ENCODE measurements at regions not wholly inside any gene's neighbourhood (a gene's known extent, or its start where the extent isn't known, plus 50 kb on each side); places are given as distances from the start of the nearest gene placed in this dataset.

GRCh38 chr18:2485983-2486382, 85.3 kb downstream of the METTL4 start:
- H3K9me3 ChIP-seq (ENCODE audit: control extremely low read depth in 1 of 5, control insufficient read depth in 4 of 5, insufficient read depth in 2 of 5, low read depth in 1 of 5, low read length in 4 of 5) = no peaks in the 10 kb centered on the region
- H3K4me3 ChIP-seq (ENCODE audit: control insufficient read depth in 1 of 7, extremely low read depth in 1 of 7, insufficient read depth in 4 of 7, low read depth in 2 of 7, low read length in 6 of 7) = no peak overlapping the region
- H3K27me3 ChIP-seq (replicated peaks in 2 of 5; ENCODE audit: control insufficient read depth in 4 of 5, insufficient read depth in 5 of 5, low read length in 4 of 5) = peaks cover 0 to 2% (median 2%) of the 10 kb centered on the region in 5 experiments
- H3K4me1 ChIP-seq (ENCODE audit: control extremely low read depth in 1 of 4, control insufficient read depth in 4 of 4, insufficient read depth in 4 of 4, low read length in 3 of 4) = no peaks in the 10 kb centered on the region
- ChIA-PET CTCF (no interaction called here), POLR2A (no interaction called here)
- no peaks in the 10 kb centered on the region for H3K36me3 ChIP-seq (ENCODE audit: control insufficient read depth in 4 of 4, insufficient read depth in 4 of 4, low read length in 3 of 4)
- WGBS (ENCODE audit: insufficient coverage) = no CpG with 5 or more reads among the region's 1 CpG
- H3K27ac ChIP-seq (ENCODE audit: insufficient read depth in 1 of 2, low read depth in 1 of 2, low read length in 2 of 2, poor library complexity in 1 of 2, severe bottlenecking in 2 of 2) = no peak overlapping the region
- DNase-seq = no peak

- no peaks in the 10 kb centered on the region for H3K9me3 ChIP-seq (ENCODE audit: control extremely low read depth in 1 of 5, control insufficient read depth in 4 of 5, insufficient read depth in 2 of 5, low read depth in 1 of 5, low read length in 4 of 5)
- no peaks in the 10 kb centered on the region for H3K36me3 ChIP-seq (ENCODE audit: control insufficient read depth in 4 of 4, insufficient read depth in 4 of 4, low read length in 3 of 4)
- 73% methylated on average over 1 of the region's 4 CpGs for WGBS (ENCODE audit: insufficient coverage)
- peaks cover 0 to 2% (median 2%) of the 10 kb centered on the region in 5 experiments for H3K27me3 ChIP-seq (replicated peaks in 2 of 5; ENCODE audit: control insufficient read depth in 4 of 5, insufficient read depth in 5 of 5, low read length in 4 of 5)
- H3K27ac ChIP-seq (ENCODE audit: insufficient read depth in 1 of 2, low read depth in 1 of 2, low read length in 2 of 2, poor library complexity in 1 of 2, severe bottlenecking in 2 of 2) = no peak overlapping the region
- H3K4me3 ChIP-seq (ENCODE audit: control insufficient read depth in 1 of 7, extremely low read depth in 1 of 7, insufficient read depth in 4 of 7, low read depth in 2 of 7, low read length in 6 of 7) = no peak overlapping the region
- no peaks in the 10 kb centered on the region for H3K4me1 ChIP-seq (ENCODE audit: control extremely low read depth in 1 of 4, control insufficient read depth in 4 of 4, insufficient read depth in 4 of 4, low read length in 3 of 4)
- DNase-seq = no peak
- ChIA-PET CTCF (interaction anchor here (1.5 kb wide), 1 partner anchor 9 kb away, joined by 4 read pairs; no protein-coding TSS in a partner anchor), POLR2A (no interaction called here)
Observed at GRCh38 chr18:2486426-2486825, 84.9 kb downstream of the METTL4 start.
